HEK293T (cell line): ENCODE measurements at regions not wholly inside any gene's neighbourhood (a gene's known extent, or its start where the extent isn't known, plus 50 kb on each side); places are given as distances from the start of the nearest gene placed in this dataset.

Experiments used
- ARNT ChIP-seq: fragments of 450-650 bp; IDR thresholded peaks from 2 replicates; pipeline ENCODE4 v1.6.1; 2017; ENCODE audit warnings: mild to moderate bottlenecking
- BHLHE40 ChIP-seq: fragments of 450-650 bp; IDR thresholded peaks from 2 replicates; pipeline ENCODE4 v1.6.1; 2016; ENCODE audit warnings: mild to moderate bottlenecking, moderate library complexity, borderline replicate concordance
- CTBP1 ChIP-seq: fragments of 450-650 bp; IDR thresholded peaks from 2 replicates; pipeline ENCODE4 v1.6.1; 2016; ENCODE audit warnings: borderline replicate concordance
- ELF4 ChIP-seq: fragments of 450-650 bp; IDR thresholded peaks from 2 replicates; pipeline ENCODE4 v1.6.1; 2017; ENCODE audit warnings: antibody characterized with exemption
- FOXK2 ChIP-seq: fragments of 450-650 bp; IDR thresholded peaks from 2 replicates; pipeline ENCODE4 v1.6.1; 2016; ENCODE audit warnings: mild to moderate bottlenecking
- FOXM1 ChIP-seq: fragments of 450-650 bp; IDR thresholded peaks from 2 replicates; pipeline ENCODE4 v1.6.1; 2017; ENCODE audit warnings: mild to moderate bottlenecking, borderline replicate concordance
- NFRKB ChIP-seq: fragments of 450-650 bp; IDR thresholded peaks from 2 replicates; pipeline ENCODE4 v1.6.1; 2016; ENCODE audit warnings: mild to moderate bottlenecking, moderate library complexity
- PKNOX1 ChIP-seq: fragments of 450-650 bp; IDR thresholded peaks from 2 replicates; pipeline ENCODE4 v1.6.1; 2016
- SP1 ChIP-seq: fragments of 450-650 bp; IDR thresholded peaks from 2 replicates; pipeline ENCODE4 v1.6.1; 2017
- SUZ12 ChIP-seq: fragments of 450-650 bp; IDR thresholded peaks from 2 replicates; pipeline ENCODE4 v1.6.1; 2016; ENCODE audit warnings: mild to moderate bottlenecking
- TARDBP ChIP-seq: fragments of 450-650 bp; IDR thresholded peaks from 2 replicates; pipeline ENCODE4 v1.6.1; 2016
- ZNF384 ChIP-seq: fragments of 450-650 bp; IDR thresholded peaks from 2 replicates; pipeline ENCODE4 v1.6.1; 2016

DNA sequence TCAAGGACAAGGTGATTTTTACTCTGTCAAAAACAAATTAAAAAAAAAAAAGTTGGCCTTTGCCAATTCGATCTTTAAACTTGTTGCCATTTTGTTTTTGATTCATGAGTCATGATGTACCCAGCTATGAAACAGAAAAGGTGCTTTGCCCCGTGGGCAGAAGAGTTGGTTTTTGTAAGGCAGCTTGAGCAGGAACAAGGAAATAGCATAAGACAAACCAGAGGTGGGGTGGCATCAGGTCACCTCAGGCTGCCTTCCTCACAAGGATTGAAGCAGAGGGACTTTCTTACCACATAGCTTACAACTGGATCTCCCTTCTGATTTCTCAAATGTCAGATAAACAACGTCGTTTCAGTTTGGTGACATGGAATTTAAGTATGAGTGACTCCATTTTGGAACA, 123.8 kb downstream of the ARL4C start:
- TF ChIP-seq ELF4 (no peak), NFRKB (no peak), SP1 (no peak), ZNF384 (no peak), TARDBP (no peak), FOXK2 (no peak), ARNT (no peak), PKNOX1 (no peak), CTBP1 (no peak), FOXM1 (no peak), BHLHE40 (no peak), SUZ12 (no peak)
